ENCODE measurements at regions not wholly inside any gene's neighbourhood (a gene's known extent, or its start where the extent isn't known, plus 50 kb on each side); places are given as distances from the start of the nearest gene placed in this dataset.

DNA sequence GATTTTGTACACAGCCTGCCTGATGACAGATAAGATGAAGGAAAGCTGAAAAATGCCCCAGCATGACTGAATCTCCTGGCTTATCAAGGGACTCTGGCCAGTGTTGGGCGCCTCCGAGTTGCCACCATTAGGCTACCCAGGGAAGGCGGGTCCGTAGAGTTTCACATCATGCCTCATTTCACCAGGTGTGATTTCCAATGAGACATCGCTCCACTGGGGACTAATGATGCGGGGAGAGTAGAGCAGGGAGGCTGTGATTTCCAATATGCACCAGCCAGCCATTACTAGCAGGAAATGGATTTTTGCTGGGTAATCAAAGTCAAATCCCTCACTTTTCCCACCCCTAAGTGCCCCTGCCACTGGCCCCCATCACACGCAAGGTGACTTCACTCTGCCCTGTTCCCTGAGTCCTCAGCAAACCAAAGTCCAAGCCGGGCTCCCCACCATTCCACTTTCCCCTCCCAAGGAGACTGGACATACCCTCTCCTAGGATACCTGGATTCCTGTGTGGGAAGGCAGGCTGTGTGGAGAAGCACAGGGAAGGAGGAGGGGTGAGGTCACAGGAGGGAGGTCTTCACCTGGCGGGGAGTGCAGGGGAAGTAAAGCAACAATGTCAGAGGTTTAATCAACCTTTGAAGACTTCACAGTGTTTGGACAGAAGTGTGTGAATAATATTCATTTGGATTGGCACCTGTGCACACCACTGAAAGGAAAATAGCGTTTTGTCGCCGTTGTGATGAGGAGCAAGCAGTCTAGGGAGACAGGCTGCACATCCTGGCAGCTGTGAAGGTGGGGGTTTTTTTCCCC, 613.3 kb upstream of the CADM1 start:
- peaks cover 4% of the 10 kb centered on the region; the same call in 1 of the 2 replicates for H3K27me3 ChIP-seq (replicated peaks; ENCODE audit: control insufficient read depth, insufficient read depth, low read length)
- H3K4me3 Mint-ChIP-seq (ENCODE audit: unreplicated experiment) = no peak overlapping the region
- DNase-seq = no peak
- no peaks in the 10 kb centered on the region for H3K4me1 ChIP-seq
- no peaks in the 10 kb centered on the region for H3K9me3 Mint-ChIP-seq (ENCODE audit: unreplicated experiment)
- intact Hi-C loops (cut with micrococcal nuclease; ENCODE audit: unreplicated experiment) = no loop called here
- no peaks in the 10 kb centered on the region for H3K4me1 Mint-ChIP-seq (ENCODE audit: low read depth, unreplicated experiment)
- no peaks in the 10 kb centered on the region for H3K36me3 ChIP-seq (ENCODE audit: control insufficient read depth, insufficient read depth, low read length)
- no TSS peak for BruUV-seq (replicated peaks)
- ChIA-PET CTCF (no interaction called here), POLR2A (no interaction called here)
- no peaks in the 10 kb centered on the region for H3K36me3 Mint-ChIP-seq (ENCODE audit: insufficient read depth, unreplicated experiment)
- no peak overlapping the region for H3K27ac Mint-ChIP-seq (ENCODE audit: unreplicated experiment)
- no peak for TF ChIP-seq CTCF (IDR thresholded peaks at IDR 0.05; ENCODE audit: insufficient read depth in 1 of 2, low read depth in 1 of 2, low read length in 1 of 2, severe bottlenecking in 1 of 2, unreplicated experiment in 1 of 2)
- H3K4me3 ChIP-seq (ENCODE audit: low read depth, low read length) = no peak overlapping the region
- no peaks in the 10 kb centered on the region for H3K9me3 ChIP-seq
- H3K27me3 Mint-ChIP-seq (ENCODE audit: insufficient read depth, unreplicated experiment) = peaks cover 9% of the 10 kb centered on the region

GRCh38 chr11:116115801-116116200, 611.6 kb upstream of the CADM1 start:
- no peak for DNase-seq
- peaks cover 13% of the 10 kb centered on the region for H3K27me3 Mint-ChIP-seq (ENCODE audit: insufficient read depth, unreplicated experiment)
- H3K4me1 Mint-ChIP-seq (ENCODE audit: low read depth, unreplicated experiment) = no peaks in the 10 kb centered on the region
- POLR2A ChIA-PET = no interaction called here
- H3K4me1 ChIP-seq = no peaks in the 10 kb centered on the region
- no peaks in the 10 kb centered on the region for H3K36me3 Mint-ChIP-seq (ENCODE audit: insufficient read depth, unreplicated experiment)
- H3K36me3 ChIP-seq (ENCODE audit: control insufficient read depth, insufficient read depth, low read length) = no peaks in the 10 kb centered on the region
- no peak overlapping the region for H3K4me3 ChIP-seq (ENCODE audit: low read depth, low read length)
- intact Hi-C loops (cut with micrococcal nuclease; ENCODE audit: unreplicated experiment) = no loop called here
- no TSS peak for BruUV-seq (replicated peaks)
- H3K4me3 Mint-ChIP-seq (ENCODE audit: unreplicated experiment) = no peak overlapping the region
- no peak overlapping the region for H3K27ac Mint-ChIP-seq (ENCODE audit: unreplicated experiment)
- TF ChIP-seq CTCF (IDR thresholded peaks at IDR 0.05; ENCODE audit: insufficient read depth in 1 of 2, low read depth in 1 of 2, low read length in 1 of 2, severe bottlenecking in 1 of 2, unreplicated experiment in 1 of 2) = no peak
- CTCF ChIA-PET = no interaction called here
- no peaks in the 10 kb centered on the region for H3K9me3 Mint-ChIP-seq (ENCODE audit: unreplicated experiment)
- H3K27me3 ChIP-seq (replicated peaks; ENCODE audit: control insufficient read depth, insufficient read depth, low read length) = peaks cover 4% of the 10 kb centered on the region; the same call in 1 of the 2 replicates
- no peaks in the 10 kb centered on the region for H3K9me3 ChIP-seq

DNA sequence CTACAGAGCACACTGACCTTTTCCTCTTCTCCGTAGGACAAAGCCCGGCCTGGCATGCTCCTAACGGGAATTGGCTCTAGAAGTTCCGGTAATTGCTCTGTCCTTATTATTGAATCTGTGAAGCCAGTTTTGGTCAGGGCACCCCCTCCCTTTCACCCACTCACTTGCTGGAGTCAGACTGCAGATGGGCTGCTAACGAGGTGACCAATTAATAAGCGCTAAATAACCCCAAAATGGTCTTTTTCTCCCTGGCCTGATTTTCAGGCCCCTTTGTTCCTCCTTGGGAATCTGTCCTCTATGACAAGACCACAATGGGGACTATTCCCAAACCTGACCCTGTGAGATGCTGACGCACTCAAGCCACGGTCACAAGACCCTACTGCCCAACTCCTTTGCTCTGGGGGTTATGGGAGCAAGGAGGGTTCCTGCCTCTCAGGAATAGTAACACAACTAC, 610.0 kb upstream of the CADM1 start:
- TF ChIP-seq CTCF (IDR thresholded peaks at IDR 0.05; ENCODE audit: insufficient read depth in 1 of 2, low read depth in 1 of 2, low read length in 1 of 2, severe bottlenecking in 1 of 2, unreplicated experiment in 1 of 2) = no peak
- DNase-seq = no peak
- Mint-ChIP-seq H3K4me1 (ENCODE audit: low read depth, unreplicated experiment) (no peaks in the 10 kb centered on the region), H3K4me3 (ENCODE audit: unreplicated experiment) (no peak overlapping the region), H3K36me3 (ENCODE audit: insufficient read depth, unreplicated experiment) (no peaks in the 10 kb centered on the region), H3K27ac (ENCODE audit: unreplicated experiment) (no peak overlapping the region), H3K9me3 (ENCODE audit: unreplicated experiment) (no peaks in the 10 kb centered on the region), H3K27me3 (ENCODE audit: insufficient read depth, unreplicated experiment) (peaks cover 12% of the 10 kb centered on the region)
- peaks cover 4% of the 10 kb centered on the region; the same call in 1 of the 2 replicates for H3K27me3 ChIP-seq (replicated peaks; ENCODE audit: control insufficient read depth, insufficient read depth, low read length)
- ChIA-PET CTCF (no interaction called here), POLR2A (no interaction called here)
- no peaks in the 10 kb centered on the region for H3K9me3 ChIP-seq
- H3K4me3 ChIP-seq (ENCODE audit: low read depth, low read length) = no peak overlapping the region
- no peaks in the 10 kb centered on the region for H3K4me1 ChIP-seq
- no peaks in the 10 kb centered on the region for H3K36me3 ChIP-seq (ENCODE audit: control insufficient read depth, insufficient read depth, low read length)
- BruUV-seq (replicated peaks) = no TSS peak
- intact Hi-C loops (cut with micrococcal nuclease; ENCODE audit: unreplicated experiment) = no loop called here

Data from Caco-2 (cell line).